ENCODE measurements at regions not wholly inside any gene's neighbourhood (a gene's known extent, or its start where the extent isn't known, plus 50 kb on each side); places are given as distances from the start of the nearest gene placed in this dataset.
"Not testable (repeated sequence)": the region's sequence is repeated elsewhere in the genome, so short reads cannot be mapped to it uniquely, and the experiment has no call there.

- DNase-seq (ENCODE audit: low spot score) = no peak
- no peak overlapping the region for H3K23ac ChIP-seq (ENCODE audit: low read depth, low read length, poor library complexity)
- H3K4me2 ChIP-seq (ENCODE audit: insufficient read depth, low read length, poor library complexity, severe bottlenecking) = no peak overlapping the region
- no peak overlapping the region for H2BK120ac ChIP-seq (ENCODE audit: low read depth, low read length)
- no peaks in the 10 kb centered on the region for H3K4me1 ChIP-seq (ENCODE audit: control insufficient read depth in 2 of 2, insufficient read depth in 1 of 2, low read depth in 1 of 2, low read length in 2 of 2)
- no peak overlapping the region for H3K27ac ChIP-seq (replicated peaks; ENCODE audit: low read length)
- H3K4ac ChIP-seq (ENCODE audit: low read length) = no peak overlapping the region
- no peaks in the 10 kb centered on the region for H3K36me3 ChIP-seq (replicated peaks in 1 of 2; ENCODE audit: control insufficient read depth in 2 of 2, insufficient read depth in 2 of 2, low read length in 2 of 2)
- no peak overlapping the region for H4K91ac ChIP-seq (ENCODE audit: low read depth, low read length, poor library complexity)
- H3K14ac ChIP-seq (ENCODE audit: low read length) = no peak overlapping the region
- H3K27me3 ChIP-seq (ENCODE audit: control insufficient read depth in 3 of 3, insufficient read depth in 3 of 3, low read depth in 1 of 3, low read length in 3 of 3) = no peaks in the 10 kb centered on the region
- H4K8ac ChIP-seq (ENCODE audit: low read depth, low read length) = no peak overlapping the region
- peaks cover 0 to 12% of the 10 kb centered on the region in 2 donors for H3K9me3 ChIP-seq (replicated peaks in 1 of 2; ENCODE audit: control insufficient read depth in 2 of 2, insufficient read depth in 1 of 2, low read depth in 1 of 2, low read length in 2 of 2)
- no peak overlapping the region for H3K18ac ChIP-seq (ENCODE audit: low read length)
- H3K9ac ChIP-seq (ENCODE audit: low read depth, low read length, poor library complexity) = no peak overlapping the region
- no CpG with 5 or more reads among the region's 20 CpGs for WGBS, 2 donors (ENCODE audit: extremely low coverage in 2 of 2, insufficient read length in 2 of 2, insufficient replicate concordance in 1 of 2)
- no peak overlapping the region for H3K4me3 ChIP-seq (ENCODE audit: low read length in 2 of 2)
- H2AFZ ChIP-seq (ENCODE audit: low read length) = no peak overlapping the region
- no peak overlapping the region for H2BK15ac ChIP-seq (ENCODE audit: low read length)
- H2AK5ac ChIP-seq (ENCODE audit: low read depth, low read length) = no peak overlapping the region
- H3K79me1 ChIP-seq (ENCODE audit: low read depth, low read length) = no peaks in the 10 kb centered on the region
- H2BK12ac ChIP-seq (ENCODE audit: low read length) = no peak overlapping the region
- no peak overlapping the region for H2BK5ac ChIP-seq (ENCODE audit: low read length)
Observed at GRCh38 chr9:61670616-61671015, 480.8 kb downstream of the SPATA31A7 start.

- H3K27me3 ChIP-seq (ENCODE audit: control insufficient read depth in 3 of 3, insufficient read depth in 3 of 3, low read depth in 1 of 3, low read length in 3 of 3) = no peaks in the 10 kb centered on the region
- no CpG with 5 or more reads among the region's 46 CpGs for WGBS, 2 donors (ENCODE audit: extremely low coverage in 2 of 2, insufficient read length in 2 of 2, insufficient replicate concordance in 1 of 2)
- no peak overlapping the region for H3K4me2 ChIP-seq (ENCODE audit: insufficient read depth, low read length, poor library complexity, severe bottlenecking)
- H3K79me1 ChIP-seq (ENCODE audit: low read depth, low read length) = no peaks in the 10 kb centered on the region
- no peaks in the 10 kb centered on the region for H3K36me3 ChIP-seq (replicated peaks in 1 of 2; ENCODE audit: control insufficient read depth in 2 of 2, insufficient read depth in 2 of 2, low read length in 2 of 2)
- no peak overlapping the region for H2BK120ac ChIP-seq (ENCODE audit: low read depth, low read length)
- H3K9me3 ChIP-seq (replicated peaks in 1 of 2; ENCODE audit: control insufficient read depth in 2 of 2, insufficient read depth in 1 of 2, low read depth in 1 of 2, low read length in 2 of 2) = peaks cover 0 to 11% of the 10 kb centered on the region in 2 donors
- no peak overlapping the region for H3K14ac ChIP-seq (ENCODE audit: low read length)
- H3K23ac ChIP-seq (ENCODE audit: low read depth, low read length, poor library complexity) = no peak overlapping the region
- no peak overlapping the region for H3K4me3 ChIP-seq (ENCODE audit: low read length in 2 of 2)
- no peak for DNase-seq (ENCODE audit: low spot score)
- no peak overlapping the region for H2BK5ac ChIP-seq (ENCODE audit: low read length)
- H2BK15ac ChIP-seq (ENCODE audit: low read length) = no peak overlapping the region
- H3K9ac ChIP-seq (ENCODE audit: low read depth, low read length, poor library complexity) = no peak overlapping the region
- H4K91ac ChIP-seq (ENCODE audit: low read depth, low read length, poor library complexity) = no peak overlapping the region
- H3K4me1 ChIP-seq (ENCODE audit: control insufficient read depth in 2 of 2, insufficient read depth in 1 of 2, low read depth in 1 of 2, low read length in 2 of 2) = no peaks in the 10 kb centered on the region
- no peak overlapping the region for H3K4ac ChIP-seq (ENCODE audit: low read length)
- peak overlapping the region; percentile 17 for H4K8ac ChIP-seq (ENCODE audit: low read depth, low read length)
- H2AFZ ChIP-seq (ENCODE audit: low read length) = no peak overlapping the region
- H2AK5ac ChIP-seq (ENCODE audit: low read depth, low read length) = no peak overlapping the region
- H3K27ac ChIP-seq (replicated peaks; ENCODE audit: low read length) = no peak overlapping the region
- no peak overlapping the region for H2BK12ac ChIP-seq (ENCODE audit: low read length)
- no peak overlapping the region for H3K18ac ChIP-seq (ENCODE audit: low read length)
Observed at GRCh38 chr9:61671276-61671973, 481.6 kb downstream of the SPATA31A7 start.

- not testable (repeated sequence) for H2BK5ac ChIP-seq (ENCODE audit: low read length); H4K8ac ChIP-seq (ENCODE audit: low read depth, low read length); H3K4me1 ChIP-seq (ENCODE audit: control insufficient read depth in 2 of 2, insufficient read depth in 1 of 2, low read depth in 1 of 2, low read length in 2 of 2); H3K4me2 ChIP-seq (ENCODE audit: insufficient read depth, low read length, poor library complexity, severe bottlenecking); H2BK15ac ChIP-seq (ENCODE audit: low read length); H3K36me3 ChIP-seq (replicated peaks in 1 of 2; ENCODE audit: control insufficient read depth in 2 of 2, insufficient read depth in 2 of 2, low read length in 2 of 2); H3K9ac ChIP-seq (ENCODE audit: low read depth, low read length, poor library complexity); H2BK12ac ChIP-seq (ENCODE audit: low read length); H3K18ac ChIP-seq (ENCODE audit: low read length); DNase-seq (ENCODE audit: low spot score); H3K4ac ChIP-seq (ENCODE audit: low read length); H2AK5ac ChIP-seq (ENCODE audit: low read depth, low read length); H2BK120ac ChIP-seq (ENCODE audit: low read depth, low read length); H4K91ac ChIP-seq (ENCODE audit: low read depth, low read length, poor library complexity); H3K14ac ChIP-seq (ENCODE audit: low read length); H3K4me3 ChIP-seq (ENCODE audit: low read length in 2 of 2); H3K27ac ChIP-seq (replicated peaks; ENCODE audit: low read length); H3K79me1 ChIP-seq (ENCODE audit: low read depth, low read length); H3K23ac ChIP-seq (ENCODE audit: low read depth, low read length, poor library complexity); H3K27me3 ChIP-seq (ENCODE audit: control insufficient read depth in 3 of 3, insufficient read depth in 3 of 3, low read depth in 1 of 3, low read length in 3 of 3); H2AFZ ChIP-seq (ENCODE audit: low read length)
- WGBS, 2 donors (ENCODE audit: extremely low coverage in 2 of 2, insufficient read length in 2 of 2, insufficient replicate concordance in 1 of 2) = no CpG with 5 or more reads among the region's 22 CpGs
- peaks cover 0 to 11% of the 10 kb centered on the region in 2 donors for H3K9me3 ChIP-seq (replicated peaks in 1 of 2; ENCODE audit: control insufficient read depth in 2 of 2, insufficient read depth in 1 of 2, low read depth in 1 of 2, low read length in 2 of 2)
Observed at GRCh38 chr9:61672107-61672541, 482.3 kb downstream of the SPATA31A7 start.

GRCh38 chr9:61672645-61673167, 482.9 kb downstream of the SPATA31A7 start:
- H3K9me3 ChIP-seq (replicated peaks in 1 of 2; ENCODE audit: control insufficient read depth in 2 of 2, insufficient read depth in 1 of 2, low read depth in 1 of 2, low read length in 2 of 2) = peaks cover 0 to 11% of the 10 kb centered on the region in 2 donors
- not testable (repeated sequence) for H2AK5ac ChIP-seq (ENCODE audit: low read depth, low read length); H4K91ac ChIP-seq (ENCODE audit: low read depth, low read length, poor library complexity); H3K27ac ChIP-seq (replicated peaks; ENCODE audit: low read length); DNase-seq (ENCODE audit: low spot score); H4K8ac ChIP-seq (ENCODE audit: low read depth, low read length); H3K36me3 ChIP-seq (replicated peaks in 1 of 2; ENCODE audit: control insufficient read depth in 2 of 2, insufficient read depth in 2 of 2, low read length in 2 of 2); H3K23ac ChIP-seq (ENCODE audit: low read depth, low read length, poor library complexity); H3K18ac ChIP-seq (ENCODE audit: low read length); H3K27me3 ChIP-seq (ENCODE audit: control insufficient read depth in 3 of 3, insufficient read depth in 3 of 3, low read depth in 1 of 3, low read length in 3 of 3); H3K4me2 ChIP-seq (ENCODE audit: insufficient read depth, low read length, poor library complexity, severe bottlenecking); H3K4me3 ChIP-seq (ENCODE audit: low read length in 2 of 2); H2AFZ ChIP-seq (ENCODE audit: low read length); H3K4ac ChIP-seq (ENCODE audit: low read length); H3K79me1 ChIP-seq (ENCODE audit: low read depth, low read length); H2BK120ac ChIP-seq (ENCODE audit: low read depth, low read length); H3K4me1 ChIP-seq (ENCODE audit: control insufficient read depth in 2 of 2, insufficient read depth in 1 of 2, low read depth in 1 of 2, low read length in 2 of 2); H2BK5ac ChIP-seq (ENCODE audit: low read length); H3K14ac ChIP-seq (ENCODE audit: low read length); H3K9ac ChIP-seq (ENCODE audit: low read depth, low read length, poor library complexity); H2BK15ac ChIP-seq (ENCODE audit: low read length); H2BK12ac ChIP-seq (ENCODE audit: low read length)
- no CpG with 5 or more reads among the region's 16 CpGs for WGBS, 2 donors (ENCODE audit: extremely low coverage in 2 of 2, insufficient read length in 2 of 2, insufficient replicate concordance in 1 of 2)
